GM19328 (cell line): ENCODE measurements at regions not wholly inside any gene's neighbourhood (a gene's known extent, or its start where the extent isn't known, plus 50 kb on each side); places are given as distances from the start of the nearest gene placed in this dataset.
"Not testable (repeated sequence)": the region's sequence is repeated elsewhere in the genome, so short reads cannot be mapped to it uniquely, and the experiment has no call there.

Source experiments
- ATAC-seq: cut with Tn5 transposase; IDR thresholded peaks from one replicate; pipeline ENCODE4 v1.9.1; 2021; ENCODE audit warnings: mild to moderate bottlenecking, moderate library complexity; ENCODE audit not compliant: unreplicated experiment

GRCh38 chrX:89539150-89539549 lies 382.6 kb upstream of the TGIF2LX start:
- ATAC-seq, result not testable (repeated sequence)

DNA sequence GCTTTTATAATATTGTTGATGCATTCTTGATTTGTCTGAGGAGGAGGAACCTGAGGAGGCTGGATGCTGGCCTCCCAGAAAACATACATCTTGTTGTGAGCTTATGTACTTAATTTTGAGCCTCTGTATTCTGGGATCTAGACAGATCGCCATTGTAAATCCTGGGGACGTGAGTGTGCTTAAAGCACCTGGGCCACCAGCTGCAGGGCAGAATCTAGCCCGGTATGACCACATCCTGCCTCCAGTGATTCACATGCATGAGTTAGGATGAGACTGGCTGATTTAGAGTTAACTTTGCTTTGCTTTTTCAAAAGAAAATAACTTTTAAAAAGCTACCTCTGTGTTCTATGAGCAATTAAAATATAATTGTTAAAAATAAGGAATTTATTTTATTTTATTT lies 364.6 kb upstream of the TGIF2LX start:
- not testable (repeated sequence) for ATAC-seq

DNA sequence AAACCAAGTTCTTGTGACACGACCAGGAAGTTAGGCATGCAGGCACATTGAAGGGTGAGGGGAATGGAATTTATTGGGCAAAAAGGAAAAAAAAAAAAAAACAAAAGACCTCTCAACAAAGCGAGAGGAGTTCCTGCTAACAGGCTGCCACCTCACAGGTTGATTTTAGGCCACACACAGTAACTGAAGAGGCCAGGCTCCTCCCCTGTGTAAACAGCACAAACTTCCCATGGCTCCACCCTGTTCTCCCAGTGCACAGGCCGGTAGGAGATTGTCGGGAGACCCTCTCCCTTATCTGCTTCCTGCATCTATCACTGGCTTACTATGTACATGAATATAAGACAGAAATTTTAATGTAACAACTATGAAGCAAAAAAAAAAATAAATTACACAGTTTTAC lies 359.6 kb upstream of the TGIF2LX start:
- not testable (repeated sequence) for ATAC-seq

DNA sequence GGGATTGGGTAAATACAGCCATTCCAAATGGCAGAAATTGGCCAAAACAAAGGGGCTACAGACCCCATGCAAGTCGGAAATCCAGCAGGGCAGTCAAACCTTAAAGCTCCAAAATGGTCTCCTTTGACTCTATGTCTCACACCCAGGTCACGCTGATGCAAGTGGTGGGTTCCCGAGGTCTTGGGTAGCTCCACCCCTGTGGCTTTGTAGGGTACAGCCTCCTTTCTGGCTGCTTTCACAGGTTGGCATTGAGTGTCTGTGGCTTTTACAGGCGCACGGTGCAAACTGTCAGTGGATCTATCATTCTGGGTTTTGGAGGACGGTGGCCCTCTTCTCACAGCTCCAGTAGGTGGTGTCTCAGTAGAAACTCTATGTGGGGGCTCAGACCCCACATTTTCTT lies 358.6 kb upstream of the TGIF2LX start:
- not testable (repeated sequence) for ATAC-seq

- not testable (repeated sequence) for ATAC-seq
Measured at GRCh38 chrX:89567787-89568186, 353.9 kb upstream of the TGIF2LX start.

GRCh38 chrX:89581868-89582267 lies 339.8 kb upstream of the TGIF2LX start:
- ATAC-seq, result not testable (repeated sequence)

DNA sequence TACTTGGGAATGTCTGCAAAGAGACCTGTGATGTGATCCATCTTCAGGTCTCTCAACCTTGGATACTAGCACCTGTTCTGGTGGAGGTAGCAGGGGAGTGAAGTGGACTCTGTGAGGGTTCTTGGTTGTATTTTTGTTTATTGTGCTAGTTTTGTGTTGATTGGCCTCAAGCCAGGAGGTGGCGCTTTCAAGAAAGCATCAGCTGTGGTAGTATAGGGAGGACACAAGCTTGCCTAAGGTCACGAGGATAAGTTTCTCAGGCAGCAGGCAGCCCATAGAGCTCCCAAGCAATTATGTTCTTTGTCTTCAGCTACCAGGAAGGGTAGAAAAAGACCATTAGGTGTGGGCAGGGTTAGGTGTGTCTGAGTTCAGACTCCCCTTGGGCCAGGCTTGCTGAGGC lies 289.9 kb upstream of the TGIF2LX start:
- ATAC-seq, result not testable (repeated sequence)

- ATAC-seq, result not testable (repeated sequence)
Measured at GRCh38 chrX:89635887-89636286, 285.8 kb upstream of the TGIF2LX start.

DNA sequence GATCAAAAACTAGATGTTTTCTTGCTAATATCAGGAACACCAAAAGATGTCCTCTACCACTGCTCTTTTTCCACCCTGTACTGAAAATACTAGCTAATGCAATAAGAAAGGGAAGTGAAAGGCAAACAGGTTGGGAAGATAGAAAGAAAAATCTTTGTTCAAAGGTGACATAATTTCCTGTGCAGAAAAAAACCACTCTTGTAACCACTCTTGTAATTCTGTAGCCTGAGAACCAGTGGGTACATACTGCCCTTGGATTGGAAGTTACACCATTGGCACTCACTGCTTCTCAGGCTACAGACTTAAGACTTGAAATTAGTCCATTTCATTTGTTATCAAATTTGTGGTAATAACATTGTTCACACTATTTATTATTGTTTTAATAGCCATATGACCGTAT lies 263.0 kb upstream of the TGIF2LX start:
- not testable (repeated sequence) for ATAC-seq

DNA sequence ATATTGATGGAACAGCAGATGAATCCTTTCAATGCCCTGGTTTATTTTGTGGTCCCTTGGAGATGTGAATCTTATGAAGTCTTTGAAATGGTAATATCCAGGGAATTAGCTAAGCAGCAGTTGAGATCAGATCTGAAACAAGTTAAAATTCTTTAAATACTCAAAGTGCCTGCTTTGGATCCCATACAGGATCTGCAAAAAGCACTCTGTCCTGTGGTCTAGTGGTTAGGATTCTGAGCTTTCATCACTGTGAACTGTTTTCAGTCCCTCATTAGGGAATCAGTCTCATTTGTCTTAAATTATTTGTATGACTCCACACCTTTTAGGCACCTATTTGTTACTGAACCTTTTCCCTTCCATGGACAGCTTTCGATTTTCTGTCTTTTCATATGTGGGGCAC lies 215.2 kb upstream of the TGIF2LX start:
- ATAC-seq, result not testable (repeated sequence)

- ATAC-seq, result not testable (repeated sequence)
Measured at GRCh38 chrX:89707363-89707927, 214.3 kb upstream of the TGIF2LX start.

DNA sequence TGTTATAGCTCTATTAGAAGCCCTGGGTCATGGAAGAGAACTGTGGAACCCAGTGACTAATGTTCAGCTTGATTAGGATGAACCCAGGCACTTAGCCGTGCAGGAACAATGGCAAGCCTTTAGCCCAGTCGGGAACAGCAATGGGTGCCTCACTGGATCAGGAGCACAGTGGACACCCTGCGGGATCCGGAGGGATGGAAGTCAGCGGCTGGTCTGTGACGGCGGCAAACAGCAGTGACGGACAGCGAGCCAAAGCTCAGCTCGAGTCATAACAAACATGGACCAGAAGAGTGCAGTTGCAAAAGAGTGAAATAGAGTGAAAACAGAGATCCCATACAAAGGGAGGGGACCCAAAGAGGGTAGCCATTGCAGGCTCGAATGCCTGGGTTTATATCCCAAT lies 187.3 kb upstream of the TGIF2LX start:
- not testable (repeated sequence) for ATAC-seq

DNA sequence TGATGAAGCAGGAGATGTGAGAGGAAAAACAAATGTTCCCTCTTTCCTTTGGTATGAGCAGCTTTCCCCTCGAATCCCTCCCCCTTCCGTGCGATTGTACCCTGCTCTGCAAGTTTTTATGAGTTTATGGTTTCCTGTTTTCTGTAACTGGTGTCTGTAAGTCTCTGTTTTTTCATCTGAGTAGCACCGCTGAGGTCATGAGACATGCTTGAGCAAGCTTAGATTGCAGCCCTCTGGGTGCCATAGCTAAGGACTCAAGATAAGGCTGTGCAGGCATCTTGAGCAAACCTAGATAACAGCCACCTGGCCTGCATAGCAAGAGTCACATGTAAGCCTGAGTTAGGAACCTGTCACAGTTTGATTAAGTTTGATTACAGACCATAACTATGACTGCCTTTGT lies 165.2 kb upstream of the TGIF2LX start:
- not testable (repeated sequence) for ATAC-seq

- ATAC-seq, result not testable (repeated sequence)
Measured at GRCh38 chrX:89757767-89758166, 163.9 kb upstream of the TGIF2LX start.

GRCh38 chrX:89759076-89759685 lies 162.5 kb upstream of the TGIF2LX start:
- ATAC-seq, result not testable (repeated sequence)

DNA sequence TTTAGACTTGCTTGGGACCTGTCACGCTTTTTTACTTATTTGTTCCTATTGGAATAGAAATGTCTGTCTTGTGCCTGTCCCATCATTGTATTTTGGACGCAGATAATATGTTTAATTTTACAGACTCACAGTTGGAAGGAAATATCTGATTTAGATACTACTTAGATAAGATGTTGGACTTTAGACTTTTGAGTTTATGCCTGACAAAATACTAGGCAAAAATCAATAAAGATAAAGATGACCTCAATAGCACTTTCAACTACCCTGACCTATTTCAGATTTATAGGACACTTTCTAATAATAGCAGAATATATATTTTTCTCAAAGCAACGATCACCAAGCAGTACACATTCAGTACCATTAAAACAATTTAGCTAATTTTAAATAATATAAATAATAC lies 150.1 kb upstream of the TGIF2LX start:
- not testable (repeated sequence) for ATAC-seq

GRCh38 chrX:89811440-89811839 lies 110.3 kb upstream of the TGIF2LX start:
- ATAC-seq, result not testable (repeated sequence)

DNA sequence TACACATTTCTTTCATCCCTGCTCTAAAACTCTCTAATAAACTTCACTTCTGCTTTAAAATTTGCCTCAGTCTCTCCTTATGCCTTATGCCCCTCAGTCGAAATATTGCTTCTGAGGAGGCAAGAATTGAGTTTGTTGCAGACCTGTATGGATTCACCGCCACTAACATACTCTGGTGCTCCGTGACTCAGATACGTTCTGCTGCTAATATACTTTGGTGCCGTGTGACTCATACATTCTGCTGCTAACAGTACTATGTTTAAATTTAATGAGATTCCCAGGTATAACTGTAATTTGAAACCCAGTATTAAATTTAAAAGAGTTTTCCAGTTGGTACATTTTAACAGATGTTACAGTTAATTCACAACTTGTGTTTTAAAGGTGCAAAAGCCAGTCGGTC lies 82.0 kb upstream of the TGIF2LX start:
- not testable (repeated sequence) for ATAC-seq

DNA sequence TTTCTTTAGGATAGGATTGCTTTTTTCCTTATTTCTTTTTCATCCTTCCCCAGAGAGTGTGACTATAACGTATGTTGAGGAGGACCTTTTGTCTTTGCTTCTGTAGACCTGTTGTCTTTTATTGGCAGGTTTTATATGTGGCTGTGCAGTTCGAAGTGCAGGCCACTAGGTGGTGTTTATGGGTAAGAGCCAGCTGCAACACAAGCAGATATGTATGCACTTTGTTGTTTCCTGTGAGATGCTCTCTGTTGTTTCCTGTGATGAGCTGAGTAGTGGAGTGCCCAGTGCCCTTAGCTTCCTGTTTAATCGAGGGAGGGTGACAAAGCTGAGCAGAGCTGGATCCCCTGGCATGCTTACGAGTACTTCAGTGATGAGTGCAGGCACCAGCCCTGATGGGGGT lies 50.0 kb upstream of the TGIF2LX start:
- ATAC-seq, result peak; percentile 94
